Tibial artery (tissue), 4 donors: ENCODE measurements at regions not wholly inside any gene's neighbourhood (a gene's known extent, or its start where the extent isn't known, plus 50 kb on each side); places are given as distances from the start of the nearest gene placed in this dataset.

Experiments
- DNase-seq, 2 donors: peaks; one replicate each; pipeline ENCODE4 v3.0.0-alpha.2; 2019
- H3K27ac ChIP-seq, 2 donors: fragments of 200-600 bp; sonication (generic) in 1 of 2; 1 replicate in 1 of 2; 2 replicates in 1 of 2; pipeline ENCODE4 v1.5.1; 2018 to 2019; ENCODE audit warnings: mild to moderate bottlenecking in 1 of 2
- H3K27me3 ChIP-seq, 2 donors: fragments of 200-600 bp; sonication (generic) in 1 of 2; one replicate each; pipeline versions ENCODE4 v1.5.1 to v1.6.0; 2016 to 2019
- H3K36me3 ChIP-seq, 3 donors: fragments of 200-600 bp; sonication (generic) in 2 of 3; one replicate each; pipeline ENCODE4 v1.5.1; 2016 to 2019; ENCODE audit warnings: mild to moderate bottlenecking in 2 of 3
- H3K4me1 ChIP-seq, 4 donors: fragments of 200-600 bp; sonication (generic) in 2 of 4; 1 replicate in 3 of 4; 2 replicates in 1 of 4; pipeline ENCODE4 v1.5.1; 2016 to 2019
- H3K4me3 ChIP-seq, 2 donors: fragments of 200-600 bp; sonication (generic) in 1 of 2; 1 replicate in 1 of 2; 2 replicates in 1 of 2; pipeline ENCODE4 v1.5.1; 2018 to 2019; ENCODE audit warnings: mild to moderate bottlenecking in 2 of 2
- H3K9me3 ChIP-seq, 3 donors: fragments of 200-600 bp; sonication (generic) in 1 of 3; one replicate each; pipeline ENCODE4 v1.5.1; 2016 to 2019
- intact Hi-C: fragments of 100-400 bp; cut with DNase I; formaldehyde crosslinking; loops from one replicate; pipeline ENCODE4 v1.15.0; 2023; ENCODE audit warnings: low total_unique reads
- TF ChIP-seq, protein P1 (sequence below), 2 experiments: fragments of 200-600 bp in 1 of 2; fragments of 450-650 bp in 1 of 2; IDR thresholded peaks; one replicate each; pipeline ENCODE4 v1.5.1; 2017 to 2019; ENCODE audit warnings: antibody characterized with exemption in 2 of 2, mild to moderate bottlenecking in 1 of 2, moderate library complexity in 1 of 2

DNA sequence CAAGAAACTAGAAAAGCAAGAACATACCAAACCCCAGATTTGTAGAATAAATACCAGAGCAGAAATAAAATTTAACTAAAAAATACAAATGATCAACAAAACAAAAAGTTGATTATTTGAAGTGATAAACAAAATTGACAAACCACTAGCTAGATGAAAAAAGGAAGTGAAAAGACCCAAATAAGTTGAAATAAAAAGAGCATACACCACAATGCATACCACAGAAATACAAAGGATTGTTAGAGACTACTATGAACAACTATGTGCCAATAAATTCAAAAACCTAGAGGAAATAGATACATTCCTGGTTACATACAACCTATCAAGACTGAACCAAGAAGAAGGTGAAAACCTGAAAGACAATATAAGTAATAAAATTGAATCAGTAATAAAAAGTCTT, 333.4 kb downstream of the SH2D4B start:
- intact Hi-C loops: no loop called here
- Histone ChIP-seq H3K4me3 (no peak overlapping the region), H3K27me3 (no peaks in the 10 kb centered on the region), H3K4me1 (no peaks in the 10 kb centered on the region), H3K27ac (no peak overlapping the region), H3K36me3 (no peaks in the 10 kb centered on the region), H3K9me3 (no peaks in the 10 kb centered on the region)
- DNase-seq: no peak
- TF ChIP-seq, protein P1, sequence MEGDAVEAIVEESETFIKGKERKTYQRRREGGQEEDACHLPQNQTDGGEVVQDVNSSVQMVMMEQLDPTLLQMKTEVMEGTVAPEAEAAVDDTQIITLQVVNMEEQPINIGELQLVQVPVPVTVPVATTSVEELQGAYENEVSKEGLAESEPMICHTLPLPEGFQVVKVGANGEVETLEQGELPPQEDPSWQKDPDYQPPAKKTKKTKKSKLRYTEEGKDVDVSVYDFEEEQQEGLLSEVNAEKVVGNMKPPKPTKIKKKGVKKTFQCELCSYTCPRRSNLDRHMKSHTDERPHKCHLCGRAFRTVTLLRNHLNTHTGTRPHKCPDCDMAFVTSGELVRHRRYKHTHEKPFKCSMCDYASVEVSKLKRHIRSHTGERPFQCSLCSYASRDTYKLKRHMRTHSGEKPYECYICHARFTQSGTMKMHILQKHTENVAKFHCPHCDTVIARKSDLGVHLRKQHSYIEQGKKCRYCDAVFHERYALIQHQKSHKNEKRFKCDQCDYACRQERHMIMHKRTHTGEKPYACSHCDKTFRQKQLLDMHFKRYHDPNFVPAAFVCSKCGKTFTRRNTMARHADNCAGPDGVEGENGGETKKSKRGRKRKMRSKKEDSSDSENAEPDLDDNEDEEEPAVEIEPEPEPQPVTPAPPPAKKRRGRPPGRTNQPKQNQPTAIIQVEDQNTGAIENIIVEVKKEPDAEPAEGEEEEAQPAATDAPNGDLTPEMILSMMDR (IDR thresholded peaks at IDR 0.05): no peak

DNA sequence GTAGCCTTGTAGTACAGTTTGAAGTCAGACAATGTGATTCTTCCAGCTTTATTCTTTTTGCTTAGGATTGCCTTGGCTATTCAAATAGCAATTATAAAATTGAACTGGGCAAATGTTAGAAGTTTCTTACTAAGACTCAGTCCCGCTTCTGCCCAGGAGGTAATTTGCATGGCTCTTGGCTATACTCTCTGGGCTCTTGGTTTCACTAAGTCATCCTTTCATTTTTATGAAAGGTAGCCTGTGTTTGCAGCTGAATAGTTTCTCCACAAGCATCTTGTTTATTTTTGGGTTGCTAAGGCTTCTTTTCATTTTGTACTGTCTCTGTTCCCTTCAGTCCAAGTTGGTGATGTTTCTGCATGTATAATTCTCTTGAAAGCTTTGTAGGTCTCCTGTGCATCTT, 340.6 kb downstream of the SH2D4B start:
- TF ChIP-seq, protein P1 (IDR thresholded peaks at IDR 0.05): no peak
- H3K4me1 ChIP-seq: no peaks in the 10 kb centered on the region
- intact Hi-C loops: no loop called here
- no peaks in the 10 kb centered on the region for H3K9me3 ChIP-seq
- no peak overlapping the region for H3K4me3 ChIP-seq
- no peaks in the 10 kb centered on the region for H3K27me3 ChIP-seq
- no peaks in the 10 kb centered on the region for H3K36me3 ChIP-seq
- H3K27ac ChIP-seq: no peak overlapping the region
- DNase-seq: no peak

DNA sequence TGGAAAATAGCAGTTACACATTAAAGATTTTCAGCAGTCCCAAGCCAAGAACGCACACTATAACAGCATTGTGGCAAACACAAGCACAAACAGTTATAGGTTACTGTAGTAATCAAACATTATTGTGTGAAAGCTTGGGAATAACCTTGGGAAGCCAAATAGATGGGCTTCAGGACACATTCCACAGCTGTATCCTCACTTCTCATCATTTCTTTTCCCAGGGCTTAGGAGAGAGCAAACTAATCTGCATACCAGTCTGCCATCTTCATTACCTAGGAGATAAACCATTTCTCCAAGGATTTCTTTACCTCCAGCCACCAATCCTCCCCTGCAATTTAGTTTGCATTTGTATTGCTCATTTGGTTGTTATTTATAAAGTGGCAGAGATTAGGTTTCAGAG, 352.4 kb downstream of the SH2D4B start:
- TF ChIP-seq, protein P1 (IDR thresholded peaks at IDR 0.05): no peak
- Histone ChIP-seq H3K9me3 (no peaks in the 10 kb centered on the region), H3K36me3 (no peaks in the 10 kb centered on the region), H3K4me3 (no peak overlapping the region), H3K27ac (no peak overlapping the region), H3K27me3 (no peaks in the 10 kb centered on the region), H3K4me1 (no peaks in the 10 kb centered on the region)
- no peak for DNase-seq
- intact Hi-C loops: no loop called here

DNA sequence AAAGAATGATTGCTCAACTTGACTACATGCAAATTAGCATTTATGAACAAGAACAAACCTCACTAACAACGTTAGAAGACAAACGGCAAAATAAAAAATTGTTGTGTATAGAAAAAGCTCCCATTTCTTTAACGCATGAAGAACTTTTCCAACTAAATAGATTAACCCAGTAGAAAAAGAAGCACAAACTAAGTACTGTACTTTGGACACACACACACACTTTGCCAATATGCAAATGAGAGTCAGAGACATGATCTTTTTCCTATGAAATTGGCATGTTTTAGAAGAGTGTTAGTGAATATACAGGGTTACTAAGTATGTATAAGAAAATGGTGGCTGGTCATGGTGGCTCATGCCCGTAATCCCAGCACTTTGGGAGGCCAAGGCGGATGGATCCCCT, 355.6 kb downstream of the SH2D4B start:
- no peak for DNase-seq
- H3K27me3 ChIP-seq: no peaks in the 10 kb centered on the region
- H3K9me3 ChIP-seq: no peaks in the 10 kb centered on the region
- H3K36me3 ChIP-seq: no peaks in the 10 kb centered on the region
- intact Hi-C loops: no loop called here
- TF ChIP-seq, protein P1 (IDR thresholded peaks at IDR 0.05): no peak
- no peak overlapping the region for H3K27ac ChIP-seq
- H3K4me3 ChIP-seq: no peak overlapping the region
- H3K4me1 ChIP-seq: no peaks in the 10 kb centered on the region

DNA sequence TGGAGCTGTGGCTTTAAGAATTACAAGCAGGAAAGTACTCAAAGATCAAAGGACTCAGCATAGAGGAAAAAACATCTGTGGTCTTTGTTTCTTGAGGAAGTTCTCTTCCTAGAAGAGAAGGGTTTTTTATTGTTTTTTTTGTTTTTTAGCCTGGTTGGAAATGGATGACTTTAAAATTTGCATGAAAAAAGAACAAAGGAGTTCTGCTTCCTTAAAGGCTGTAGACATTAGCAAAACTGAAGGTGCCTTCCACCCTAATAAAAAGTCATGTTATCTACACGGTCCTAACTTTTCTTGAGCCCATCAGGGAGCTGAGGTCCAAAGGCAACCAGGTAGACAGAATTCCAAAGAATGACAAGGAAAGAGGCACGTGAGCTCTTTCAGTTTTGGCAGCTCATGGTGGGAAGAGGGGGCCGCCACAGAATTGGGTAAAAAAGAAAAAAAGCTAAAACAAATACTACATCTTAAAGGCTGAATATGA, 356.6 kb downstream of the SH2D4B start:
- TF ChIP-seq, protein P1 (IDR thresholded peaks at IDR 0.05): no peak
- Histone ChIP-seq H3K27ac (no peak overlapping the region), H3K9me3 (no peaks in the 10 kb centered on the region), H3K4me3 (no peak overlapping the region), H3K36me3 (no peaks in the 10 kb centered on the region), H3K4me1 (no peaks in the 10 kb centered on the region), H3K27me3 (no peaks in the 10 kb centered on the region)
- DNase-seq: no peak
- intact Hi-C loops: no loop called here
